ENCODE measurements at regions not wholly inside any gene's neighbourhood (a gene's known extent, or its start where the extent isn't known, plus 50 kb on each side); places are given as distances from the start of the nearest gene placed in this dataset.

- no peak for DNase-seq
- Histone ChIP-seq H3K9me3 (ENCODE audit: low read length) (no peaks in the 10 kb centered on the region), H3K27me3 (ENCODE audit: insufficient read depth, low read length, poor library complexity, severe bottlenecking) (no peaks in the 10 kb centered on the region), H3K27ac (ENCODE audit: low read depth, low read length) (no peak overlapping the region), H3K4me1 (ENCODE audit: insufficient read depth, low read length) (no peaks in the 10 kb centered on the region), H3K4me3 (ENCODE audit: low read length) (no peak overlapping the region), H3K36me3 (ENCODE audit: insufficient read depth, low read length) (no peaks in the 10 kb centered on the region)
- Mint-ChIP-seq H3K9me3 (no peaks in the 10 kb centered on the region), H3K27ac (no peak overlapping the region), H3K36me3 (no peaks in the 10 kb centered on the region), H3K4me3 (no peak overlapping the region), H3K4me1 (no peaks in the 10 kb centered on the region), H3K27me3 (peaks cover 2 to 8% of the 10 kb centered on the region in 2 donors)
- CTCF ChIA-PET = no interaction called here
- POLR2A ChIA-PET = no interaction called here
These were observed 318.9 kb downstream of the LMO4 start for GRCh38 chr1:87647430-87648177.

- no peaks in the 10 kb centered on the region for H3K4me1 Mint-ChIP-seq
- no peaks in the 10 kb centered on the region for H3K27me3 ChIP-seq (ENCODE audit: insufficient read depth, low read length, poor library complexity, severe bottlenecking)
- no peaks in the 10 kb centered on the region for H3K9me3 Mint-ChIP-seq
- H3K4me3 ChIP-seq (ENCODE audit: low read length) = no peak overlapping the region
- no peaks in the 10 kb centered on the region for H3K9me3 ChIP-seq (ENCODE audit: low read length)
- no peak overlapping the region for H3K27ac ChIP-seq (ENCODE audit: low read depth, low read length)
- H3K27ac Mint-ChIP-seq = no peak overlapping the region
- CTCF ChIA-PET = no interaction called here
- DNase-seq = no peak
- POLR2A ChIA-PET = no interaction called here
- H3K36me3 ChIP-seq (ENCODE audit: insufficient read depth, low read length) = no peaks in the 10 kb centered on the region
- H3K4me3 Mint-ChIP-seq = no peak overlapping the region
- no peaks in the 10 kb centered on the region for H3K36me3 Mint-ChIP-seq
- H3K27me3 Mint-ChIP-seq = peaks cover 3 to 8% of the 10 kb centered on the region in 2 donors
- H3K4me1 ChIP-seq (ENCODE audit: insufficient read depth, low read length) = no peaks in the 10 kb centered on the region
These were observed 319.8 kb downstream of the LMO4 start for GRCh38 chr1:87648323-87649119.

- Mint-ChIP-seq H3K4me3 (no peak overlapping the region), H3K36me3 (no peaks in the 10 kb centered on the region), H3K4me1 (no peaks in the 10 kb centered on the region), H3K27ac (no peak overlapping the region), H3K9me3 (no peaks in the 10 kb centered on the region), H3K27me3 (peaks cover 3 to 8% of the 10 kb centered on the region in 2 donors)
- ChIA-PET CTCF (no interaction called here), POLR2A (no interaction called here)
- no peak for DNase-seq
- Histone ChIP-seq H3K36me3 (ENCODE audit: insufficient read depth, low read length) (no peaks in the 10 kb centered on the region), H3K27ac (ENCODE audit: low read depth, low read length) (no peak overlapping the region), H3K4me1 (ENCODE audit: insufficient read depth, low read length) (no peaks in the 10 kb centered on the region), H3K9me3 (ENCODE audit: low read length) (no peaks in the 10 kb centered on the region), H3K4me3 (ENCODE audit: low read length) (no peak overlapping the region), H3K27me3 (ENCODE audit: insufficient read depth, low read length, poor library complexity, severe bottlenecking) (no peaks in the 10 kb centered on the region)
These were observed 321.6 kb downstream of the LMO4 start for GRCh38 chr1:87650306-87650705.

- Mint-ChIP-seq H3K9me3 (no peaks in the 10 kb centered on the region), H3K36me3 (no peaks in the 10 kb centered on the region), H3K4me1 (no peaks in the 10 kb centered on the region), H3K27ac (no peak overlapping the region), H3K27me3 (peaks cover 5 to 8% of the 10 kb centered on the region in 2 donors), H3K4me3 (no peak overlapping the region)
- H3K4me3 ChIP-seq (ENCODE audit: low read length) = no peak overlapping the region
- CTCF ChIA-PET = interaction anchor here (1.3 kb wide), 1 partner anchor 301 kb away, joined by 3 read pairs; no protein-coding TSS in a partner anchor
- H3K4me1 ChIP-seq (ENCODE audit: insufficient read depth, low read length) = no peaks in the 10 kb centered on the region
- H3K27ac ChIP-seq (ENCODE audit: low read depth, low read length) = no peak overlapping the region
- no peaks in the 10 kb centered on the region for H3K36me3 ChIP-seq (ENCODE audit: insufficient read depth, low read length)
- DNase-seq = no peak
- POLR2A ChIA-PET = no interaction called here
- H3K9me3 ChIP-seq (ENCODE audit: low read length) = no peaks in the 10 kb centered on the region
- no peaks in the 10 kb centered on the region for H3K27me3 ChIP-seq (ENCODE audit: insufficient read depth, low read length, poor library complexity, severe bottlenecking)
These were observed 323.5 kb downstream of the LMO4 start for GRCh38 chr1:87652176-87652575.

- H3K36me3 ChIP-seq (ENCODE audit: insufficient read depth, low read length) = no peaks in the 10 kb centered on the region
- H3K9me3 Mint-ChIP-seq = peaks cover 0 to 7% (median 2%) of the 10 kb centered on the region in 5 donors
- no peak overlapping the region for H3K4me3 ChIP-seq (ENCODE audit: low read length)
- ChIA-PET POLR2A (no interaction called here), CTCF (no interaction called here)
- H3K27ac Mint-ChIP-seq = no peak overlapping the region
- no peak for DNase-seq
- no peaks in the 10 kb centered on the region for H3K4me1 Mint-ChIP-seq
- peaks cover 4 to 16% of the 10 kb centered on the region in 2 donors for H3K27me3 Mint-ChIP-seq
- H3K27me3 ChIP-seq (ENCODE audit: insufficient read depth, low read length, poor library complexity, severe bottlenecking) = no peaks in the 10 kb centered on the region
- no peak overlapping the region for H3K27ac ChIP-seq (ENCODE audit: low read depth, low read length)
- no peaks in the 10 kb centered on the region for H3K9me3 ChIP-seq (ENCODE audit: low read length)
- no peaks in the 10 kb centered on the region for H3K36me3 Mint-ChIP-seq
- no peak overlapping the region for H3K4me3 Mint-ChIP-seq
- no peaks in the 10 kb centered on the region for H3K4me1 ChIP-seq (ENCODE audit: insufficient read depth, low read length)
These were observed 336.5 kb downstream of the LMO4 start for GRCh38 chr1:87665151-87665550.

GRCh38 chr1:87666681-87667080, 338.0 kb downstream of the LMO4 start:
- CTCF ChIA-PET = no interaction called here
- Mint-ChIP-seq H3K27me3 (peaks cover 0 to 8% of the 10 kb centered on the region in 2 donors), H3K4me1 (no peaks in the 10 kb centered on the region), H3K9me3 (no peaks in the 10 kb centered on the region), H3K36me3 (no peaks in the 10 kb centered on the region), H3K4me3 (no peak overlapping the region), H3K27ac (no peak overlapping the region)
- DNase-seq = no peak
- H3K9me3 ChIP-seq (ENCODE audit: low read length) = no peaks in the 10 kb centered on the region
- H3K4me1 ChIP-seq (ENCODE audit: insufficient read depth, low read length) = no peaks in the 10 kb centered on the region
- H3K36me3 ChIP-seq (ENCODE audit: insufficient read depth, low read length) = no peaks in the 10 kb centered on the region
- H3K27ac ChIP-seq (ENCODE audit: low read depth, low read length) = no peak overlapping the region
- POLR2A ChIA-PET = no interaction called here
- H3K27me3 ChIP-seq (ENCODE audit: insufficient read depth, low read length, poor library complexity, severe bottlenecking) = no peaks in the 10 kb centered on the region
- H3K4me3 ChIP-seq (ENCODE audit: low read length) = no peak overlapping the region

- Histone ChIP-seq H3K36me3 (ENCODE audit: insufficient read depth, low read length) (no peaks in the 10 kb centered on the region), H3K27me3 (ENCODE audit: insufficient read depth, low read length, poor library complexity, severe bottlenecking) (no peaks in the 10 kb centered on the region), H3K27ac (ENCODE audit: low read depth, low read length) (no peak overlapping the region), H3K4me1 (ENCODE audit: insufficient read depth, low read length) (no peaks in the 10 kb centered on the region), H3K9me3 (ENCODE audit: low read length) (no peaks in the 10 kb centered on the region), H3K4me3 (ENCODE audit: low read length) (no peak overlapping the region)
- no peak overlapping the region for H3K27ac Mint-ChIP-seq
- H3K4me3 Mint-ChIP-seq = no peak overlapping the region
- H3K4me1 Mint-ChIP-seq = no peaks in the 10 kb centered on the region
- DNase-seq = no peak
- peaks cover 0 to 3% (median 0%) of the 10 kb centered on the region in 5 donors for H3K9me3 Mint-ChIP-seq
- peaks cover 0 to 7% of the 10 kb centered on the region in 2 donors for H3K27me3 Mint-ChIP-seq
- no peaks in the 10 kb centered on the region for H3K36me3 Mint-ChIP-seq
- CTCF ChIA-PET = no interaction called here
- POLR2A ChIA-PET = no interaction called here
These were observed 341.0 kb downstream of the LMO4 start for GRCh38 chr1:87669674-87670073.

- Mint-ChIP-seq H3K4me3 (no peak overlapping the region), H3K9me3 (peaks cover 0 to 3% (median 0%) of the 10 kb centered on the region in 5 donors), H3K27ac (no peak overlapping the region), H3K27me3 (peaks cover 0 to 9% of the 10 kb centered on the region in 2 donors), H3K36me3 (no peaks in the 10 kb centered on the region), H3K4me1 (no peaks in the 10 kb centered on the region)
- no peaks in the 10 kb centered on the region for H3K36me3 ChIP-seq (ENCODE audit: insufficient read depth, low read length)
- no peaks in the 10 kb centered on the region for H3K27me3 ChIP-seq (ENCODE audit: insufficient read depth, low read length, poor library complexity, severe bottlenecking)
- no peaks in the 10 kb centered on the region for H3K4me1 ChIP-seq (ENCODE audit: insufficient read depth, low read length)
- ChIA-PET POLR2A (no interaction called here), CTCF (no interaction called here)
- no peaks in the 10 kb centered on the region for H3K9me3 ChIP-seq (ENCODE audit: low read length)
- H3K27ac ChIP-seq (ENCODE audit: low read depth, low read length) = no peak overlapping the region
- DNase-seq = no peak
- H3K4me3 ChIP-seq (ENCODE audit: low read length) = no peak overlapping the region
These were observed 344.6 kb downstream of the LMO4 start for GRCh38 chr1:87673309-87673708.

Data from CD8-positive, alpha-beta memory T cell (primary cell).